ENCODE measurements at regions not wholly inside any gene's neighbourhood (a gene's known extent, or its start where the extent isn't known, plus 50 kb on each side); places are given as distances from the start of the nearest gene placed in this dataset.

GRCh38 chr7:26485367-26485934 is 193.8 kb downstream of the SNX10 start:
- peak overlapping the region; percentile 38 for H3K9ac ChIP-seq (ENCODE audit: low read length)
- H3K9me2 ChIP-seq (ENCODE audit: insufficient read depth, low read length): no peaks in the 10 kb centered on the region
- H3K79me2 ChIP-seq (replicated peaks; ENCODE audit: insufficient read depth, low read length): no peaks in the 10 kb centered on the region
- peak overlapping the region; percentile 79 for H3K27ac ChIP-seq (ENCODE audit: low read length)
- H3K4me3 ChIP-seq (ENCODE audit: low read length): no peak overlapping the region
- no peaks in the 10 kb centered on the region for H3K36me3 ChIP-seq (ENCODE audit: insufficient read depth, low read length)
- TF ChIP-seq MXI1 (conservative IDR thresholded peaks at IDR 0.05; ENCODE audit: poor library complexity, severe bottlenecking) (no peak), EZH2 (IDR thresholded peaks at IDR 0.05; ENCODE audit: borderline replicate concordance, insufficient read depth, low read length, poor library complexity, severe bottlenecking) (no peak), CTCF (IDR thresholded peaks at IDR 0.05; ENCODE audit: poor library complexity, severe bottlenecking) (no peak), SMC3 (conservative IDR thresholded peaks at IDR 0.05; ENCODE audit: poor library complexity) (no peak), REST (IDR thresholded peaks at IDR 0.05; ENCODE audit: borderline replicate concordance) (no peak), EP300 (conservative IDR thresholded peaks at IDR 0.05; ENCODE audit: poor library complexity, severe bottlenecking) (no peak), RAD21 (conservative IDR thresholded peaks at IDR 0.05) (no peak), TAF1 (IDR thresholded peaks at IDR 0.05; ENCODE audit: low read depth) (no peak), POLR2AphosphoS5 (IDR thresholded peaks at IDR 0.05) (no peak)
- H3K9me3 ChIP-seq (ENCODE audit: low read length): no peaks in the 10 kb centered on the region
- no peaks in the 10 kb centered on the region for H4K20me1 ChIP-seq (ENCODE audit: insufficient read depth)
- peak overlapping the region; percentile 27 for H3K4me2 ChIP-seq (ENCODE audit: low read length)
- no peak overlapping the region for H2AFZ ChIP-seq (ENCODE audit: low read depth, low read length)
- peaks cover 6% of the 10 kb centered on the region for H3F3A ChIP-seq (ENCODE audit: insufficient read depth, low read length, poor library complexity, severe bottlenecking)
- no peaks in the 10 kb centered on the region for H3K27me3 ChIP-seq (ENCODE audit: insufficient read depth, low read depth, low read length)

GRCh38 chr7:26486153-26486552 is 194.5 kb downstream of the SNX10 start:
- TF ChIP-seq EZH2 (IDR thresholded peaks at IDR 0.05; ENCODE audit: borderline replicate concordance, insufficient read depth, low read length, poor library complexity, severe bottlenecking) (no peak), MXI1 (conservative IDR thresholded peaks at IDR 0.05; ENCODE audit: poor library complexity, severe bottlenecking) (no peak), SMC3 (conservative IDR thresholded peaks at IDR 0.05; ENCODE audit: poor library complexity) (no peak), EP300 (conservative IDR thresholded peaks at IDR 0.05; ENCODE audit: poor library complexity, severe bottlenecking) (no peak), POLR2AphosphoS5 (IDR thresholded peaks at IDR 0.05) (no peak), RAD21 (conservative IDR thresholded peaks at IDR 0.05) (no peak), REST (IDR thresholded peaks at IDR 0.05; ENCODE audit: borderline replicate concordance) (no peak), CTCF (IDR thresholded peaks at IDR 0.05; ENCODE audit: poor library complexity, severe bottlenecking) (no peak), TAF1 (IDR thresholded peaks at IDR 0.05; ENCODE audit: low read depth) (no peak)
- H3K36me3 ChIP-seq (ENCODE audit: insufficient read depth, low read length): no peaks in the 10 kb centered on the region
- H3K4me2 ChIP-seq (ENCODE audit: low read length): no peak overlapping the region
- no peaks in the 10 kb centered on the region for H3K27me3 ChIP-seq (ENCODE audit: insufficient read depth, low read depth, low read length)
- no peaks in the 10 kb centered on the region for H3K79me2 ChIP-seq (replicated peaks; ENCODE audit: insufficient read depth, low read length)
- H3K9ac ChIP-seq (ENCODE audit: low read length): peak overlapping the region; percentile 38
- H3K9me2 ChIP-seq (ENCODE audit: insufficient read depth, low read length): no peaks in the 10 kb centered on the region
- H3K9me3 ChIP-seq (ENCODE audit: low read length): no peaks in the 10 kb centered on the region
- H3F3A ChIP-seq (ENCODE audit: insufficient read depth, low read length, poor library complexity, severe bottlenecking): peaks cover 6% of the 10 kb centered on the region
- H3K4me3 ChIP-seq (ENCODE audit: low read length): no peak overlapping the region
- H4K20me1 ChIP-seq (ENCODE audit: insufficient read depth): no peaks in the 10 kb centered on the region
- no peak overlapping the region for H2AFZ ChIP-seq (ENCODE audit: low read depth, low read length)
- peak overlapping the region; percentile 79 for H3K27ac ChIP-seq (ENCODE audit: low read length)

All from neural cell (in vitro differentiated cells).